ENCODE measurements at regions not wholly inside any gene's neighbourhood (a gene's known extent, or its start where the extent isn't known, plus 50 kb on each side); places are given as distances from the start of the nearest gene placed in this dataset.

DNA sequence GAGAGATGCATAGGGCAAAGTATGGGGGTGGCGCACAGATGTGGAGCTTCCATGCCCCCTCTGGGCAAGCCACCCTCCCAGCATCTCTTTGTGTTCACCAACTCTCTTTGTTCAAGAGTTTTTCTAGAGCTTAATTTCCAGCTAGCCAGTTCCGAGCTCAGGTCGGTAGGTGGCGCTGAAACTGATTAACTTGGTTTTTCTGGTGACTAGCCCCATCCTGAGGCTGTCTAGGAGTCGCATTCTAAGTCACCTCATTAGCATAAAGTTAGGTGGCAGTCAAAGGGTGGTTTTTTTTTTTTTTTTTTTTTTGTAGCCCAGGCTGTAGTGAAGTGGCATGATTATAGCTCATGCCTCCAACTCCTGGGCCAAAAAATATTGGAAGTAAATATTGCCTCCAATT is 476.4 kb downstream of the KDM4C start:
- peak; percentile 12 for DNase-seq

DNA sequence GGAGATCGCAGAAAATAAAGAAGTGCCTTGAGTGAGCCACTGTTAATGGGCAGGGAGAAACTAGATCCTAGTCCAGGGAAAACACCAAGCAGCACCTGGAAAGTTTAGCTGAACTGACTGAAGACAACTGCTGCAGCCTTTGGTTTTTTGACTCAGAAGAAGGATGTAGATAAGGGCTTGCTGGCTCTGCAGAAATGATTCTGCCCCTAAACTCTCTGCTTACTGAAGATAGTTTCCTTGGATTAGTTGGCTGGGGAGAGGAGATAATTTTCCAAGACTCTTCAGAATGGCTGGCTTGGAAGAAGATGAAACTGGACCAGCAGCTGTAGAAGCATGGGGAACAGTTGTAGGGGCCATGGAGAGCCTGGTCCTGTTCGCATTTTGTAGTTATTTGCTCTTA is 471.8 kb downstream of the KDM4C start:
- DNase-seq, result no peak

DNA sequence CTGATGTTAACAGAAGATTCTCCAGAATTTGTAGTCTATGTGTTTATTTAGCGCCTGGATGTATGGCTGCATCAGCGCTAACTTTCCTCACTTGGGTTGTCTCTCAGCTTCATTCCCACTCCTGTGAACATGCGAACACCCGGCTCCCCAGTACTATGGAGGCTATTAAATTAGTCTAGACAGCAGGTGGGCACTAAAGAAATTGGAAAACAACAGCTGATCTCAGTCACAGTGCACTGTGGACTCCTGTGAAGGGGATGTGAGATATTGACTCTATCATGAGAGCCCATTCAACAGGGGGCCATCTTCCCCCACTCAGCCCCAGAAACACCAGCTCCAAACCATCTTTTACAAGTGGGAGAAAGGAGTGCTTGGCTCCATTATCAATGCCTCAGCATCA is 471.0 kb downstream of the KDM4C start:
- no peak for DNase-seq

DNA sequence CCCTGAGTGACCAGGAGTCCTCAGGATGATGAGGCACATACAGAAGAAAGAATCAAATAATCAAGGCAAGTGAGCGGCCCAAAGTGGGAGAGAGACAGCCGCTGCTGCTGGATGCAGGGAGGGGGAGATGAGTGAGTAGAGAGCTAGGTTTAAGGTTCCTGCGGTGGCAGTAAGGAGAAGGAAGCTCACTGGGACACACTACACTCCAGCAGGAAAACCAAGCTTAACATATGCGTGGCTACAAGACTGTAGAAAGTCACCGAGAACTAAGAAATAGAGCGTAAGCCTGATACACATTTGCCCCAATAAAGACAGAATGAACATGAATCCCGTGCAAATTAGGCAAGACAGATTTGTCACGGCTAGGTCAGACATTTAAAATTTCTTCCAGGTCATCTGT is 470.2 kb downstream of the KDM4C start:
- no peak for DNase-seq

DNA sequence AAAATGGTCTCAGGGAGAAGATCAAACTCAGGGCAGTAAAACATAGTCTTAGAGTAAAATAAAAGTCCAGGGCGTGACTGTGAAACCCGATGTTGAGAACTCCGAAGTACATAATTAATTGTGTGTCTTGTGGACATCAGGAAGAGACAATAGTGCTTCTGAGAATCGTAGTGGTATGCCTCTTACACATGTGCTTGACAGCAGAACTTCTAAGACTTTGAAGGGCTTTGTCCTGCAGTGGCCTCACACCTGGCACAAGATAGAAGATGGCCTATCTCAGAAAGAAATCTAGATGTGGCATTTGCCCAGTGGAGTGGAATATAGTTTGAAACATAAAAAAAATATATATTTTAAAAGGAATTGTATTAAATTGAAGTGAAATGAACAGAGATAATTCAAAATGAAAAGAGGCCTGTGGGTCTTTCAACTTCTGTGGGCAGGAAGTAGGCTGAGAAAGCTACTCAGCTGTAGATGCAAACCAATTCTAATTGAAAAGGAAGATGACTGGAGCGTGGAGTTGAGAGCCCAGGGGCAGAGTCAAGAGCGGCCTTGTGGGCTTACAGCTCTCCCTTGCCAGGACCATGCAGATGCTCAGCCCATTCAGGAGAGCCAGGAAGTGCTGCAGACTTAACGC is 468.4 kb downstream of the KDM4C start:
- no peak for DNase-seq

Data from MV-4-11 (cell line).